HG03378 (cell line): ENCODE measurements at regions not wholly inside any gene's neighbourhood (a gene's known extent, or its start where the extent isn't known, plus 50 kb on each side); places are given as distances from the start of the nearest gene placed in this dataset.

Experiments
- ATAC-seq: cut with Tn5 transposase; IDR thresholded peaks from one replicate; pipeline ENCODE4 v1.9.1; 2021; ENCODE audit warnings: mild to moderate bottlenecking, moderate library complexity; ENCODE audit not compliant: unreplicated experiment

- no peak for ATAC-seq
Observed at GRCh38 chr17:77494664-77495435, 354.1 kb downstream of the SEC14L1 start.

- ATAC-seq: no peak
Observed at GRCh38 chr17:77495575-77495974, 354.8 kb downstream of the SEC14L1 start.

- no peak for ATAC-seq
Observed at GRCh38 chr17:77496401-77496801, 355.6 kb downstream of the SEC14L1 start.

GRCh38 chr17:77496831-77497577 lies 356.2 kb downstream of the SEC14L1 start:
- no peak for ATAC-seq

- ATAC-seq: no peak
Observed at GRCh38 chr17:77497578-77497934, 356.8 kb downstream of the SEC14L1 start.

- no peak for ATAC-seq
Observed at GRCh38 chr17:77498091-77498741, 357.4 kb downstream of the SEC14L1 start.

- ATAC-seq: no peak
Observed at GRCh38 chr17:77498791-77499698, 358.3 kb downstream of the SEC14L1 start.

GRCh38 chr17:77499699-77500435 lies 359.1 kb downstream of the SEC14L1 start:
- no peak for ATAC-seq

GRCh38 chr17:77501101-77501566 lies 360.4 kb downstream of the SEC14L1 start:
- no peak for ATAC-seq

- ATAC-seq: no peak
Observed at GRCh38 chr17:77501751-77502625, 361.2 kb downstream of the SEC14L1 start.

GRCh38 chr17:77502626-77503292 lies 362.0 kb downstream of the SEC14L1 start:
- ATAC-seq: no peak

- ATAC-seq: no peak
Observed at GRCh38 chr17:77503293-77503655, 362.5 kb downstream of the SEC14L1 start.

GRCh38 chr17:77503916-77504651 lies 363.3 kb downstream of the SEC14L1 start:
- no peak for ATAC-seq

GRCh38 chr17:77504652-77505155 lies 363.9 kb downstream of the SEC14L1 start:
- ATAC-seq: no peak

- ATAC-seq: no peak
Observed at GRCh38 chr17:77505181-77505639, 364.4 kb downstream of the SEC14L1 start.

- no peak for ATAC-seq
Observed at GRCh38 chr17:77506371-77506991, 365.7 kb downstream of the SEC14L1 start.
